K562 (cell line): ENCODE measurements at regions not wholly inside any gene's neighbourhood (a gene's known extent, or its start where the extent isn't known, plus 50 kb on each side); places are given as distances from the start of the nearest gene placed in this dataset.

ENCODE experiments used
- DDX20 ChIP-seq: fragments of 450-650 bp; IDR thresholded peaks from 2 replicates; pipeline ENCODE4 v1.6.1; 2016; ENCODE audit warnings: missing genetic modification characterization, low read depth, mild to moderate bottlenecking, missing compliant biosample characterization, moderate library complexity
- ZFX ChIP-seq: sonication (generic); formaldehyde crosslinking; IDR thresholded peaks from 2 replicates; pipeline ENCODE4 v1.8.0; 2022; ENCODE audit warnings: mild to moderate bottlenecking, missing genetic modification reagents, moderate library complexity
- TF ChIP-seq, protein P1 (sequence below): conservative IDR thresholded peaks from 2 replicates; pipeline ENCODE4 v1.6.1; 2011; ENCODE audit warnings: low read depth, mild to moderate bottlenecking, low read length; ENCODE audit not compliant: control insufficient read depth
- TF ChIP-seq, protein P2 (sequence below), 3 experiments: IDR thresholded peaks in 2 of 3; conservative IDR thresholded peaks in 1 of 3; 2 replicates each; pipeline ENCODE4 v1.5.1; 2011 to 2012; ENCODE audit warnings: low read length in 3 of 3, mild to moderate bottlenecking in 3 of 3, control low read depth in 2 of 3, improper control_type of control experiment in 1 of 3, inconsistent platforms in 1 of 3, low read depth in 1 of 3, mixed read lengths in 1 of 3, moderate library complexity in 1 of 3; ENCODE audit not compliant: insufficient read depth in 2 of 3

DNA sequence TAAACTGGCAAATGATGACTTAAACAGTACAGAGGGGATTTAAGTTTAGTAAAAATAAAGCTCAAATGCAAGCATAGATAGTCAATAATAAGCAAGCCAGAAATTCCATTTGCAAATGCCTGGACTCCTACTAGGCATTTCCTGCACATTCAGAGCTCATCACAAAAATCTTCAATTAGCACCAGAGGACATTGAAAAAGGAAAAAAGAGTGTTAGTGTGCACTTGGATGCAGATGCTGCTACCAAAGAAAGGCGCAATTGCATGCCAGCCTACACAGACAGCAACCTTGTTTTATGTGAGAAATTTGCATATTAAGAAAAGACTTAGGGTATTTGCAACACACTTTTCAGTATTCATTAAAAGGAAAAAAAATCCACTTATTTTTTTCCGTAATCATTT lies 282.1 kb downstream of the GRIA2 start:
- no peak for TF ChIP-seq ZFX (CRISPR knock-in tag)
- TF ChIP-seq, protein P1, sequence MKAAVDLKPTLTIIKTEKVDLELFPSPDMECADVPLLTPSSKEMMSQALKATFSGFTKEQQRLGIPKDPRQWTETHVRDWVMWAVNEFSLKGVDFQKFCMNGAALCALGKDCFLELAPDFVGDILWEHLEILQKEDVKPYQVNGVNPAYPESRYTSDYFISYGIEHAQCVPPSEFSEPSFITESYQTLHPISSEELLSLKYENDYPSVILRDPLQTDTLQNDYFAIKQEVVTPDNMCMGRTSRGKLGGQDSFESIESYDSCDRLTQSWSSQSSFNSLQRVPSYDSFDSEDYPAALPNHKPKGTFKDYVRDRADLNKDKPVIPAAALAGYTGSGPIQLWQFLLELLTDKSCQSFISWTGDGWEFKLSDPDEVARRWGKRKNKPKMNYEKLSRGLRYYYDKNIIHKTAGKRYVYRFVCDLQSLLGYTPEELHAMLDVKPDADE, result no peak
- no peak for TF ChIP-seq DDX20 (tag)
- TF ChIP-seq, protein P2, sequence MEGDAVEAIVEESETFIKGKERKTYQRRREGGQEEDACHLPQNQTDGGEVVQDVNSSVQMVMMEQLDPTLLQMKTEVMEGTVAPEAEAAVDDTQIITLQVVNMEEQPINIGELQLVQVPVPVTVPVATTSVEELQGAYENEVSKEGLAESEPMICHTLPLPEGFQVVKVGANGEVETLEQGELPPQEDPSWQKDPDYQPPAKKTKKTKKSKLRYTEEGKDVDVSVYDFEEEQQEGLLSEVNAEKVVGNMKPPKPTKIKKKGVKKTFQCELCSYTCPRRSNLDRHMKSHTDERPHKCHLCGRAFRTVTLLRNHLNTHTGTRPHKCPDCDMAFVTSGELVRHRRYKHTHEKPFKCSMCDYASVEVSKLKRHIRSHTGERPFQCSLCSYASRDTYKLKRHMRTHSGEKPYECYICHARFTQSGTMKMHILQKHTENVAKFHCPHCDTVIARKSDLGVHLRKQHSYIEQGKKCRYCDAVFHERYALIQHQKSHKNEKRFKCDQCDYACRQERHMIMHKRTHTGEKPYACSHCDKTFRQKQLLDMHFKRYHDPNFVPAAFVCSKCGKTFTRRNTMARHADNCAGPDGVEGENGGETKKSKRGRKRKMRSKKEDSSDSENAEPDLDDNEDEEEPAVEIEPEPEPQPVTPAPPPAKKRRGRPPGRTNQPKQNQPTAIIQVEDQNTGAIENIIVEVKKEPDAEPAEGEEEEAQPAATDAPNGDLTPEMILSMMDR (IDR thresholded peaks at IDR 0.05 in 2 of 3, conservative IDR thresholded peaks at IDR 0.05 in 1 of 3; ENCODE audit: insufficient read depth in 2 of 3, low read depth in 1 of 3, low read length in 3 of 3), result no peak
